ENCODE measurements at regions not wholly inside any gene's neighbourhood (a gene's known extent, or its start where the extent isn't known, plus 50 kb on each side); places are given as distances from the start of the nearest gene placed in this dataset.

GRCh38 chr3:154971341-154971740 is 108.8 kb upstream of the MME start:
- no peak for TF ChIP-seq CTCF (IDR thresholded peaks at IDR 0.05)
- TF ChIP-seq POLR2A (IDR thresholded peaks at IDR 0.05), result no peak
- no peak for TF ChIP-seq POLR2AphosphoS5 (IDR thresholded peaks at IDR 0.05)

Measured in upper lobe of left lung (tissue), 4 donors.